GM21737 (cell line): ENCODE measurements at regions not wholly inside any gene's neighbourhood (a gene's known extent, or its start where the extent isn't known, plus 50 kb on each side); places are given as distances from the start of the nearest gene placed in this dataset.

Experiments
- ATAC-seq: cut with Tn5 transposase; IDR thresholded peaks from one replicate; pipeline ENCODE4 v1.9.1; 2021; ENCODE audit warnings: mild to moderate bottlenecking, moderate library complexity; ENCODE audit not compliant: unreplicated experiment

DNA sequence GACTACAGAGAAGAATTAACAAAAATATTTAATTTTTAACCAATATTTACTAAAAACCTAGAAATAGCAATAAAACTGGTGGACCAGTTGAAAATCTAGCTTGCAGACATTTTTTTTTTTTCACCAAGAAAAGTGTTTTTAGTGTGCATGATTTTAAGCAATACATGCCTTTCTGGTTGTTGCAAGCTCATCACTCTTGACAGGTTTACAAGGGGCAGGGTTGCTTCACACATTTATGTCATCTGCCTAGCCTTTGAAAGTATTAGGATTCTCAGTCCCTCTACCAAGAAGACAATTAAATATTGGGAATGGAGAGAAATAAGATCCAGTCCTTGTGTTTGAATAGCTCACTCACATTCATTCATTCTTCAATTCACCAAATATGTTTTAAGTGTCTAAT lies 53.8 kb upstream of the LYPLAL1 start:
- ATAC-seq: no peak

DNA sequence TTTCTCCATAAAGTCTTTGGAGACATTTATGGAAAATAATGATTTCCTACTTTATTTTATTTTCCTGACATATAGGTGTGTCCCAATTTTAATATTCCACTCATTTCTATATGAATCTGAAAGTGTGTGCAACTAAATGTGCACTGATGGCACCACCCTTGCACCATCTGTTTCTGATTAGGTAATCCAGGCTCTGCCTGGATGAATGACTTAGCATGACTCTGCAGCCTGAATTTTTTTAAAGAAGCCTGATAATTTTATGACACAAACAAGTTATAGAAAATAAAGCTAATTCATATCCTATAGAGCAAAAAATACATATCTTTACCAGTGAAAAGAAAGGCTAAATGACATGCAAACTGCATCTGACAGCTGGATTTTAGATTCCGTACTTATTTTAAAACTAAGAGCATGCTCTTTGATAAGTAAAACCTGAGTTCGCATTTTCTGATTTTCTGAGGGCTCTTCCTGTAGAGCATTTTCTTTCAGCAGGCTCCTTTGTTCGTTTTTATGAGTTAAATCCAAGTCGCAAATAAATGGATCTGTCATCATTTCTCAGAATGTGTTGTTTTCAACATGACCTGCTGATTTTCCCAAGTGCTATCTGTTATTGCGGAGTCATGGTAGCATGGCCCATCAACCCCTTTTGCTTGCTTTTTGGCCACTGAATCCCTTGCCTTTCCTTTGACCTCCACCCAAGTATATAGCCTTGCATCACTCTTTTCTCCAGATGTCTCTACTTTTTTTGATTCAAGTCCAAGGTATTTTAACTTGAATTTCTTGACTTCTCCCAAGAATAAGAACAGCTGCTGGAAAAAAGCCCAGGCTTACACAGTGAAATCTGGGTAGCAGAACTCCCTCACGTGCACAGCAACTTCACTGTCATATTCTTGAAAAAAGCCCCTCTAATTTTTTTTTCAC lies 52.8 kb upstream of the LYPLAL1 start:
- no peak for ATAC-seq

DNA sequence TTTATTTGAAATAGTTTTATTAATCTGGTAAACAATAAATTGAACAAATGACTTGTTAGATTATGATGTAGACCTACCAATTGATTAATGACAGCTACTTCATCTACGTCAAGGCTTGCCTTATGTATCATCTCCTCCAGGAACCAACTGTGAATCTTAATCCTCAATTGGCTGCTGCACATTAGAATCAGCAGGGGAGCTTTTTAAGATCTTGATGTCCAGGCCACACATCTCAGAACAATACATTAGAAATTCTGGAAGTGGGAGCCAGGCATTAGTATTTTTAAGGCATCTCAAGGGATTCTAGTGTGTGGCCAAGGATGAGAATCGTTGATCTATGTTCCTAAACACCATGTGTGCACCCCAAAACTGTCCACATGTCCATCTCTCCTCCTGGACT lies 52.0 kb upstream of the LYPLAL1 start:
- no peak for ATAC-seq

DNA sequence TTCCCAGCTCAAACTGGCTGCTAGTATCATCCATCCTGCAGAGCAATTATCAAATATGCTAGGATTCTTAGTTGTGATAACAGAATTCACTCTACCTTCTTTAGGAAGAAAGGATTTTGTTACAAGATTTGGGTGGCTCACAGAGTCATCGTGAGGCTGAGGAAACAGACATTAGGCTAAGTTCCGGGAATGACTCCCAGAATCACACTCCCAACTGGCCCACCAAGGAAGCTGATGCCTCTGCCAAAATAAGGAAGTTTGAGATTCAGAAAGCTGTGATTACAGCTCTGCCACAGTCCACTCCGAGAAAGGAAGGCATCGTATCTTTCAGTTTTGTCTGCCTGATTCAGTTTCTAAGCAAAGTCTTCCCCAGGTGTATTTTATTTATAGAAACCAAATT lies 50.6 kb upstream of the LYPLAL1 start:
- no peak for ATAC-seq
